HS-27A (cell line): ENCODE measurements at regions not wholly inside any gene's neighbourhood (a gene's known extent, or its start where the extent isn't known, plus 50 kb on each side); places are given as distances from the start of the nearest gene placed in this dataset.

ENCODE experiments used
- DNase-seq: peaks from one replicate; pipeline ENCODE4 v3.0.0-alpha.2; 2012; ENCODE audit warnings: low read depth, missing footprints

- no peak for DNase-seq
Observed at GRCh38 chr22:49213731-49214352, 613.8 kb downstream of the BRD1 start.

- DNase-seq, result no peak
Observed at GRCh38 chr22:49212466-49212865, 615.2 kb downstream of the BRD1 start.

- DNase-seq, result no peak
Observed at GRCh38 chr22:49212002-49212401, 615.7 kb downstream of the BRD1 start.

GRCh38 chr22:49211176-49211575, 616.5 kb downstream of the BRD1 start:
- no peak for DNase-seq

GRCh38 chr22:49210606-49211005, 617.1 kb downstream of the BRD1 start:
- no peak for DNase-seq

GRCh38 chr22:49209452-49210195, 618.0 kb downstream of the BRD1 start:
- no peak for DNase-seq

- DNase-seq, result no peak
Observed at GRCh38 chr22:49208768-49209252, 618.9 kb downstream of the BRD1 start.

GRCh38 chr22:49208004-49208402, 619.7 kb downstream of the BRD1 start:
- DNase-seq, result no peak

GRCh38 chr22:49207008-49208003, 620.4 kb downstream of the BRD1 start:
- no peak for DNase-seq

GRCh38 chr22:49206281-49206680, 621.4 kb downstream of the BRD1 start:
- DNase-seq, result no peak

GRCh38 chr22:49205483-49205800, 622.2 kb downstream of the BRD1 start:
- no peak for DNase-seq

- DNase-seq, result no peak
Observed at GRCh38 chr22:49204599-49205482, 622.8 kb downstream of the BRD1 start.

- no peak for DNase-seq
Observed at GRCh38 chr22:49203859-49204598, 623.6 kb downstream of the BRD1 start.

- DNase-seq, result no peak
Observed at GRCh38 chr22:49203091-49203858, 624.4 kb downstream of the BRD1 start.

- no peak for DNase-seq
Observed at GRCh38 chr22:49202226-49202625, 625.4 kb downstream of the BRD1 start.

GRCh38 chr22:49201046-49201970, 626.4 kb downstream of the BRD1 start:
- no peak for DNase-seq

GRCh38 chr22:49199224-49199623, 628.4 kb downstream of the BRD1 start:
- DNase-seq, result no peak

GRCh38 chr22:49198705-49199084, 629.0 kb downstream of the BRD1 start:
- no peak for DNase-seq
